Kidney epithelial cell (primary cell): ENCODE measurements at regions not wholly inside any gene's neighbourhood (a gene's known extent, or its start where the extent isn't known, plus 50 kb on each side); places are given as distances from the start of the nearest gene placed in this dataset.
"Not testable (repeated sequence)": the region's sequence is repeated elsewhere in the genome, so short reads cannot be mapped to it uniquely, and the experiment has no call there.

Experiments
- DNase-seq: peaks from one replicate; pipeline ENCODE4 v3.0.0-alpha.2; 2010; ENCODE audit warnings: low read depth
- H3K27me3 ChIP-seq: 2 replicates; pipeline ENCODE4 v1.6.0; 2011; ENCODE audit warnings: low read length; ENCODE audit not compliant: control insufficient read depth, insufficient read depth
- H3K36me3 ChIP-seq: 2 replicates; pipeline ENCODE4 v1.5.1; 2011; ENCODE audit warnings: low read length; ENCODE audit not compliant: control insufficient read depth, insufficient read depth
- H3K4me3 ChIP-seq: 2 replicates; pipeline ENCODE4 v1.5.1; 2011; ENCODE audit warnings: low read depth, mild to moderate bottlenecking, control low read depth, low read length
- TF ChIP-seq, protein P1 (sequence below): IDR thresholded peaks from 2 replicates; pipeline ENCODE4 v1.5.1; 2011; ENCODE audit warnings: mild to moderate bottlenecking, moderate library complexity, low read length, control low read depth, inconsistent platforms; ENCODE audit not compliant: insufficient read depth, poor library complexity, severe bottlenecking

DNA sequence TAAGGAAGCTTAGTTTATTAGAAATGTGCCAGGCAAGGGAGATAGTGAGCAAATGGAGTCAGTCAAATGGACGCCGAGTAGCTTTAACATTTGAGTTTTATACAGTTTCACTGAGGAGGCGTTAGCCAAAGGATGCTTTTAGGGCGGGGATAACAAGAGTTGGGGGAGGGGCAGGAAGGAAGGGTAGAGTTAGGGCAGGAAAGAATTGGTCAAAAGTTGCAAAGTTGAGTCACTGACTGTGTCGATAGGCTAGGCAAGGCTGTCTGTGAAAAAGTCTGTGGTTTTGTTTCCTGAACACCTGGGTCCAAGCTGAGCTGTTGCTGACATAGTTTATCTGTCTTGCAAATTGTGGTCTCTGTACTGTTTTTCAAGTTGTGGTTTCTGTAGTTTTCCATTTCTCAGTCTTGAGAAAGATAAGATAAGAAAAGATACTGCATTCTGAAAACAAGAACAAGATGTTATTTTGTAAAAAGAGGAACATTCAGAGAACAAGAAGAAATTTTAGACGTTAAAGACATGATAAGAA is 62.6 kb upstream of the RESF1 start:
- TF ChIP-seq, protein P1, sequence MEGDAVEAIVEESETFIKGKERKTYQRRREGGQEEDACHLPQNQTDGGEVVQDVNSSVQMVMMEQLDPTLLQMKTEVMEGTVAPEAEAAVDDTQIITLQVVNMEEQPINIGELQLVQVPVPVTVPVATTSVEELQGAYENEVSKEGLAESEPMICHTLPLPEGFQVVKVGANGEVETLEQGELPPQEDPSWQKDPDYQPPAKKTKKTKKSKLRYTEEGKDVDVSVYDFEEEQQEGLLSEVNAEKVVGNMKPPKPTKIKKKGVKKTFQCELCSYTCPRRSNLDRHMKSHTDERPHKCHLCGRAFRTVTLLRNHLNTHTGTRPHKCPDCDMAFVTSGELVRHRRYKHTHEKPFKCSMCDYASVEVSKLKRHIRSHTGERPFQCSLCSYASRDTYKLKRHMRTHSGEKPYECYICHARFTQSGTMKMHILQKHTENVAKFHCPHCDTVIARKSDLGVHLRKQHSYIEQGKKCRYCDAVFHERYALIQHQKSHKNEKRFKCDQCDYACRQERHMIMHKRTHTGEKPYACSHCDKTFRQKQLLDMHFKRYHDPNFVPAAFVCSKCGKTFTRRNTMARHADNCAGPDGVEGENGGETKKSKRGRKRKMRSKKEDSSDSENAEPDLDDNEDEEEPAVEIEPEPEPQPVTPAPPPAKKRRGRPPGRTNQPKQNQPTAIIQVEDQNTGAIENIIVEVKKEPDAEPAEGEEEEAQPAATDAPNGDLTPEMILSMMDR = no peak
- H3K36me3 ChIP-seq = no peaks in the 10 kb centered on the region
- DNase-seq = no peak
- no peaks in the 10 kb centered on the region for H3K27me3 ChIP-seq
- no peak overlapping the region for H3K4me3 ChIP-seq

DNA sequence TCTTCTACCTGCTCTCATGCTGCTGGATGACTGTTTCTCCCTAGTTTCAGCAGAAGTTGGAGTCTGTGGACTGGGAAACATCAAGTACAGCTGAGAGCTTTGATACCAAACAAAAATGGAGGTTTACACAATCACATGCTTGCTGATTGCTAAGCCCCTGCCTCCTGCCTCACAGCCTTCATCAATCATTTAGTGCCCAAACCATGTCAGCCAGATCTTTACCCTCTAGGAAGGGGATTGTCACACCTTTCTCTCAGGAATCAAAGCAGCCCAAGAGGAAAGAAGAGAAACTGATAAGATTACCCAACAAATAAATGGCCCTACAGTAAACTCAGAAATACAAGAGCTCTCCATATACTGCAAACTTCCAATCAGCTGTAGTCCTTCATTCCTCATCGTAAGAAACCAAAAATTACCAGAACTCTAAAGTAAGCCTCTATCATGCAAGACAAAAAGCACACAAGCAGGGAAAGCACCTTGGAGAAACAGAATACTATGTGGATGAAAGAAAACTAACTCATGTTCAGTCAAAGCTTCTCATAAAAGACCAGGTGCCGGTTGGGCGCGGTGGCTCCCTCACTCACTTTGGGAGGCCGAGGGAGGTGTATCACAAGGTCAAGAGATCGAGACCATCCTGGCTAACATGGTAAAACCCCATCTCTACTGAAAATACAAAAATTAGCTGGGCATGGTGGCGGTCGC is 63.6 kb upstream of the RESF1 start:
- TF ChIP-seq, protein P1 = no peak
- no peak for DNase-seq
- Histone ChIP-seq H3K27me3 (no peaks in the 10 kb centered on the region), H3K36me3 (no peaks in the 10 kb centered on the region), H3K4me3 (no peak overlapping the region)

DNA sequence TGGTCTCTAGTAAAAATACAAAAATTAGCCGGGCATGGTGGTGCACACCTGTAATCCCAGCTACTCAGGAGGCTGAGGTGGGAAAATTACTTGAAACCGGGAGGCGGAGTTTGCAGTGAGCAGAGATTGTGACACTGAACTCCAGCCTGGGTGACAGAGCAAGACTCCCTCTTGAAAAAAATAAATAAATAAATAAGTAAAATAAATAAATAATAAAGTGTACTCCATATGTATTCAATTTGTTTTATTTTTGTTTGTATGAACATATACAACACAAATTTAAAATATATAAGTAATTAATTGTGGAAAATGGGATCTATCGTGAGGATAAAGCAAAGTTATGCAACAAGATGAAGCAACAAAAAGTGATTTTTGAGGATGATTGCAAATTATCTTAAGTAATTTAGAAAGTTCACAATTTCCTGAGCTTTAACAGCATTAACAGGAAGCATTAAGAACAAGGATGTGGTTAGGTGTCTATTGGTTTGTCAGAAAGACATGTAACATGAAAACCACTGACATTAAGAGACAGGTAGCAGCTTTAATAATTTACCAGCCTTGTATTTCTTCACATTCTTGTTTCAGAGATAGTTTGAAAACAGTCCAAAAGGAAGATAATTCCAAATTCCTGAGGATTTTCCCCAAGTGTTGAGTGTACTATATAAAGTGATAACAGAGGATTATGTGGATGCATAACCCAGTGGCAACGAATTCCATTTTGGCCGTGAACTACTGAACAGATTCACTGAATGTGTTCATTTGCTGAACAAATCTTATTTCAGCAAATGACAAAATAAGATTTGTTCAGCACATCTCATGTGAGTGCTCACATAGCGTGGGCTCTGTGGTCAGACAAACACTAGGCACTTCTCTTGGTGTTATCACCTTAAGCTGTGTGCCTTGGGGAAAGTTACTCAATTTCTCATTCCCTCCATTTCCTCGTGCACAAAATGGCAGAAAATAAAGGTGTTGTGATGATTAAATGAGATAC is 68.6 kb upstream of the RESF1 start:
- TF ChIP-seq, protein P1 = no peak
- H3K4me3 ChIP-seq = no peak overlapping the region
- no peak for DNase-seq
- H3K36me3 ChIP-seq = no peaks in the 10 kb centered on the region
- H3K27me3 ChIP-seq = no peaks in the 10 kb centered on the region

DNA sequence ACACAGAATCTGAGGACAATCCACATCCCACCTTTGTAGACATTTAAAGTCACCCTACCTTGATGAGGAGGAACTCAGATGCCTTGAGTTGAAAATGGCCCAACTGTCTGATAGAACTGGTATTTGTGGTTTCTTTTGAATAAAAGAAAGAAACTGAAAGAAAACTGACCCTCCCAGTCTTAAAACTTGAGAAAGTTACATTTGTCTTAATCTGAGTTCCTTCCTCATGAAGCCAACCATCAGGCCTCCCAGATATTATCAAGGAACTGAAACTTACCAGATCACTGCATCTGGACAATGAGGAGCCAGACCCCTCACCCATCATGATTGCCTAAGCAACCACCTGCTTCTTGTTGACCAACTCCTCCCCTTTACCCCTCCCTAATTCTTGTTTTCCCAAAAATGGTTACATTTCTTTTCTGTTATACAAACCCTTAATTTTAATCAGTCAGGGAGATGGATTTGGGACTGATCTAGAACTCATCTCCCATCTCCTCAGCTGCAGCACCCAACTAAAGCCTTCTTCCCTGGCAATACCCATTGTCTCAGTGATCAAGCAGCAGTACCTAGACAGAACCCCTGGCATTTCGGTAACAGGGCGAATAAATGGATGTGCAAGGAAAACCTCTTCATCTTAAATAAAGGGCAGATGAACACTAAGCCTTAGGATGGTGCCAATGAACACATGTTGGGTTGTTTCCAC is 72.0 kb upstream of the RESF1 start:
- H3K36me3 ChIP-seq = no peaks in the 10 kb centered on the region
- no peak overlapping the region for H3K4me3 ChIP-seq
- TF ChIP-seq, protein P1 = no peak
- no peaks in the 10 kb centered on the region for H3K27me3 ChIP-seq
- no peak for DNase-seq

DNA sequence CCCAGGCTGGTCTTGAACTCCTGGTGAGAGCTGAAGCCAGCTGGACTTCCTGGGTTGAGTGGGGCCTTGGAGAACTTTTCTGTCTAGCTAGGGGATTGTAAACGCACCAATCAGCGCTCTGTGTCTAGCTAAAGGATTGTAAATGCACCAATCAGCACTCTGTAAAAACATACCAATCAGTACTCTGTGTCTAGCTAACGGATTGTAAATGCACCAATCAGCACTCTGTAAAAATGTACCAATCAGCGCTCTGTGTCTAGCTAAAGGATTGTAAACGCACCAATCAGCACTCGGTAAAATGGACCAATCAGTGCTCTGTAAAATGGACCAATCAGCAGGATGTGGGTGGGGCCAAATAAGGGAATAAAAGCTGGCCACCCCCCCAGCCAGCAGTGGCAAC is 76.5 kb upstream of the RESF1 start:
- DNase-seq, H3K36me3 ChIP-seq, H3K27me3 ChIP-seq, H3K4me3 ChIP-seq: not testable (repeated sequence)

DNA sequence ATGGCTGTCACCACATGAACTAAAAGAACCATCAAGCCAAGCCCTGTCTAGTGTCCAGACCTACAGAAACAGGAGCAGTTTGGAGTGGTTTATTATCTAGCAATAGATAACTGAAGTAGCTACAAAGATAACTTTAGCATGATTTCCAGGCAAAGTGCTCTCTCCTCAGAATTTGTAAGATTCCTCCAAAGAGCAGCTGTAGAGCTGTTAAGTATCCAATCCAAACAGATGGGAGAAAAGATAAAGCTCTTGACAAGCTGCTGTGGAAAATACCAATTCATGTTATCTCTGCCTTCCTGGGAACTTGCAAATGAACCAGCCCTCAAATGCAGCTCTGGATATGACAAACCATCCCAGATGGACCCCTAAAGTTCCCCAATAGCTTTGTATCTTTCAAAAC is 78.9 kb upstream of the RESF1 start:
- no peak for DNase-seq
- Histone ChIP-seq H3K4me3 (no peak overlapping the region), H3K36me3 (no peaks in the 10 kb centered on the region), H3K27me3 (no peaks in the 10 kb centered on the region)
- TF ChIP-seq, protein P1 = no peak
